Caco-2 (cell line): ENCODE measurements at regions not wholly inside any gene's neighbourhood (a gene's known extent, or its start where the extent isn't known, plus 50 kb on each side); places are given as distances from the start of the nearest gene placed in this dataset.

Experiments used
- BruUV-seq: library from RNA; stranded (reverse); fragments of 400-500 nt; replicated peaks from 2 replicates; lab custom pipeline; 2021; lab: Mats Ljungman, UMichigan
- CTCF ChIA-PET: fragments of 300-600 bp; sonication (Branson Sonifier 250); formaldehyde crosslinking; loops from one replicate; lab custom pipeline; 2022; ENCODE audit warnings: antibody characterized with exemption; lab: Charles Lee
- POLR2A ChIA-PET: fragments of 300-600 bp; sonication (Branson Sonifier 250); formaldehyde crosslinking; loops from one replicate; lab custom pipeline; 2022; ENCODE audit warnings: antibody characterized with exemption; lab: Charles Lee
- DNase-seq, 2 experiments: peaks; one replicate each; pipeline versions ENCODE4 v3.0.0 to v3.0.0-alpha.2; 2020 to 2022
- H3K27me3 ChIP-seq: replicated peaks from 2 replicates; pipeline ENCODE4 v1.6.0; 2011; ENCODE audit warnings: low read length; ENCODE audit not compliant: control insufficient read depth, insufficient read depth
- H3K36me3 ChIP-seq: 2 replicates; pipeline ENCODE4 v1.5.1; 2011; ENCODE audit warnings: low read length; ENCODE audit not compliant: control insufficient read depth, insufficient read depth
- H3K4me1 ChIP-seq: fragments of 250-450 bp; sonication (Bioruptor Pico); 2 replicates; pipeline ENCODE4 v1.5.1; 2020; ENCODE audit warnings: mild to moderate bottlenecking
- H3K4me3 ChIP-seq: 2 replicates; pipeline ENCODE4 v1.5.1; 2011; ENCODE audit warnings: low read depth, mild to moderate bottlenecking, control low read depth, low read length
- H3K9me3 ChIP-seq: fragments of 250-450 bp; sonication (Bioruptor Pico); 2 replicates; pipeline ENCODE4 v1.5.1; 2020; ENCODE audit warnings: mild to moderate bottlenecking, moderate library complexity
- H3K27ac Mint-ChIP-seq: one replicate; pipeline ENCODE4 v1.8.0; 2022; ENCODE audit warnings: mixed read lengths; ENCODE audit not compliant: unreplicated experiment
- H3K27me3 Mint-ChIP-seq: one replicate; pipeline ENCODE4 v1.8.0; 2022; ENCODE audit warnings: mixed read lengths; ENCODE audit not compliant: insufficient read depth, unreplicated experiment
- H3K36me3 Mint-ChIP-seq: one replicate; pipeline ENCODE4 v1.8.0; 2022; ENCODE audit warnings: mild to moderate bottlenecking, mixed read lengths; ENCODE audit not compliant: insufficient read depth, unreplicated experiment
- H3K4me1 Mint-ChIP-seq: one replicate; pipeline ENCODE4 v1.8.0; 2022; ENCODE audit warnings: low read depth, mixed read lengths; ENCODE audit not compliant: unreplicated experiment
- H3K4me3 Mint-ChIP-seq: one replicate; pipeline ENCODE4 v1.8.0; 2022; ENCODE audit warnings: mild to moderate bottlenecking, moderate library complexity, mixed read lengths; ENCODE audit not compliant: unreplicated experiment
- H3K9me3 Mint-ChIP-seq: one replicate; pipeline ENCODE4 v1.8.0; 2022; ENCODE audit warnings: mixed read lengths; ENCODE audit not compliant: unreplicated experiment
- CTCF ChIP-seq, 2 experiments: fragments of 200-600 bp in 1 of 2; IDR thresholded peaks; 1 replicate in 1 of 2; 2 replicates in 1 of 2; pipeline versions ENCODE4 v1.5.1 to v1.8.0; 2011 to 2022; ENCODE audit warnings: antibody characterized with exemption in 1 of 2, control low read depth in 1 of 2, inconsistent platforms in 1 of 2, low read depth in 1 of 2, low read length in 1 of 2, mild to moderate bottlenecking in 1 of 2, moderate library complexity in 1 of 2; ENCODE audit not compliant: insufficient read depth in 1 of 2, severe bottlenecking in 1 of 2, unreplicated experiment in 1 of 2
- intact Hi-C: fragments of 100-400 bp; cut with micrococcal nuclease; formaldehyde crosslinking; loops from one replicate; pipeline ENCODE4 v1.10.0; 2022; ENCODE audit not compliant: unreplicated experiment

DNA sequence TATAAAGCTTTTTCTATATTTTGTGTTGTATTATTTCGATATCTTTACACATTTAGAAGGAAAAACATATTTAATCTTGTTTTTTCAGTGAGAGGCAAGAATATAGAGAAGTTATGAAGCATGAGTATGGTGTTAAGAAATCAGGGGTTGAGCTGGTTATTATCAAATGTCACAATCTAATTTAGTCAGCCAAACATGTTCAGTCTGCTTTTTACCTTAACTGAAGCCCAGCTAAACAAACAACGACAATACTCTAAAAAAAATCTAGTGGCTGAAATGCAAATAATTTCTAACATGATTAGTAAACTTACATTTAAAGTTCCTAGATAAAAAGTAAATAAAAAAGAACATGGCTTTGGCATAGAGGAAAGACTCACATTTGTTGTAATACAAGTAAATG, 433.8 kb upstream of the NRSN1 start:
- no peak for DNase-seq
- ChIA-PET CTCF (no interaction called here), POLR2A (no interaction called here)
- Mint-ChIP-seq H3K27me3 (peaks cover 9% of the 10 kb centered on the region), H3K4me3 (no peak overlapping the region), H3K27ac (no peak overlapping the region), H3K4me1 (no peaks in the 10 kb centered on the region), H3K36me3 (no peaks in the 10 kb centered on the region), H3K9me3 (no peaks in the 10 kb centered on the region)
- no TSS peak for BruUV-seq
- no peak for TF ChIP-seq CTCF (IDR thresholded peaks at IDR 0.05; ENCODE audit: insufficient read depth in 1 of 2, low read depth in 1 of 2, low read length in 1 of 2, severe bottlenecking in 1 of 2, unreplicated experiment in 1 of 2)
- H3K4me1 ChIP-seq: no peaks in the 10 kb centered on the region
- H3K36me3 ChIP-seq: no peaks in the 10 kb centered on the region
- no peaks in the 10 kb centered on the region for H3K9me3 ChIP-seq
- intact Hi-C loops: no loop called here
- H3K27me3 ChIP-seq: no peaks in the 10 kb centered on the region
- H3K4me3 ChIP-seq: no peak overlapping the region

GRCh38 chr6:23696992-23697391, 429.0 kb upstream of the NRSN1 start:
- H3K9me3 ChIP-seq: no peaks in the 10 kb centered on the region
- Mint-ChIP-seq H3K9me3 (no peaks in the 10 kb centered on the region), H3K4me1 (no peaks in the 10 kb centered on the region), H3K27ac (no peak overlapping the region), H3K27me3 (peaks cover 9% of the 10 kb centered on the region), H3K36me3 (no peaks in the 10 kb centered on the region), H3K4me3 (no peak overlapping the region)
- no peak for TF ChIP-seq CTCF (IDR thresholded peaks at IDR 0.05; ENCODE audit: insufficient read depth in 1 of 2, low read depth in 1 of 2, low read length in 1 of 2, severe bottlenecking in 1 of 2, unreplicated experiment in 1 of 2)
- POLR2A ChIA-PET: no interaction called here
- intact Hi-C loops: no loop called here
- no peak for DNase-seq
- H3K36me3 ChIP-seq: no peaks in the 10 kb centered on the region
- BruUV-seq: no TSS peak
- H3K27me3 ChIP-seq: no peaks in the 10 kb centered on the region
- CTCF ChIA-PET: no interaction called here
- H3K4me3 ChIP-seq: no peak overlapping the region
- H3K4me1 ChIP-seq: no peaks in the 10 kb centered on the region

- Mint-ChIP-seq H3K27me3 (peaks cover 2% of the 10 kb centered on the region), H3K4me1 (no peaks in the 10 kb centered on the region), H3K4me3 (no peak overlapping the region), H3K9me3 (no peaks in the 10 kb centered on the region), H3K27ac (no peak overlapping the region), H3K36me3 (no peaks in the 10 kb centered on the region)
- no TSS peak for BruUV-seq
- Histone ChIP-seq H3K4me1 (no peaks in the 10 kb centered on the region), H3K9me3 (no peaks in the 10 kb centered on the region), H3K36me3 (no peaks in the 10 kb centered on the region), H3K4me3 (no peak overlapping the region), H3K27me3 (no peaks in the 10 kb centered on the region)
- CTCF ChIA-PET: no interaction called here
- POLR2A ChIA-PET: no interaction called here
- intact Hi-C loops: no loop called here
- TF ChIP-seq CTCF (IDR thresholded peaks at IDR 0.05; ENCODE audit: insufficient read depth in 1 of 2, low read depth in 1 of 2, low read length in 1 of 2, severe bottlenecking in 1 of 2, unreplicated experiment in 1 of 2): no peak
- DNase-seq: no peak
Measured at GRCh38 chr6:23704479-23705052, 421.4 kb upstream of the NRSN1 start.
